Mammary epithelial cell (primary cell): ENCODE measurements at regions not wholly inside any gene's neighbourhood (a gene's known extent, or its start where the extent isn't known, plus 50 kb on each side); places are given as distances from the start of the nearest gene placed in this dataset.

Experiments
- CTCF ChIP-seq, 2 donors: IDR thresholded peaks in 1 of 2; conservative IDR thresholded peaks in 1 of 2; 2 replicates each; pipeline ENCODE4 v1.5.1; 2011 to 2012; ENCODE audit warnings: inconsistent platforms in 2 of 2, low read length in 2 of 2, mild to moderate bottlenecking in 2 of 2, control low read depth in 1 of 2, low read depth in 1 of 2; ENCODE audit not compliant: insufficient read depth in 1 of 2; ENCODE audit errors: extremely low read depth in 1 of 2
- EZH2 ChIP-seq: IDR thresholded peaks from 2 replicates; pipeline ENCODE4 v1.6.1; 2012; ENCODE audit warnings: low read length, inconsistent platforms, borderline replicate concordance

GRCh38 chr5:29054282-29054681, 2015.9 kb upstream of the CDH9 start:
- TF ChIP-seq CTCF (conservative IDR thresholded peaks at IDR 0.05 in 1 of 2, IDR thresholded peaks at IDR 0.05 in 1 of 2; ENCODE audit: extremely low read depth in 1 of 2, insufficient read depth in 1 of 2, low read depth in 1 of 2, low read length in 2 of 2): no peak
- no peak for TF ChIP-seq EZH2
